ENCODE measurements at regions not wholly inside any gene's neighbourhood (a gene's known extent, or its start where the extent isn't known, plus 50 kb on each side); places are given as distances from the start of the nearest gene placed in this dataset.

DNA sequence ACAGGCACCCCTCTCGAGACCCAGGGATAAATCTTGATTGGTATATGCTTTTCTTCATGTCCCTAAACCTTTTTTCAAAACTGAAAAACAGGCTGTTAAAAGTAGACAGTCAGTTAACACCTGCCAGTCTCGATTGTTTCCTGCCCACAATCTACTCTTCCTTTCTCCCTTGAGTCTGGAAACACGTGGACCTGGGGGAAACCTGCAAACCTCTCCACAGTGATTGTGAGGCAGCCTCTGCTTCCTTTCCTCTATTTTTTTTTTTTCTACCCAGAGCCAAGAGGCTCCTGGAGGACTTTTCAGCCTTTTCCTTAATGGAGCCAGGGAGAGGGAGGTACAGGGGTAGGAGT, 69.4 kb upstream of the CLMP start:
- DNase-seq (no peak), ATAC-seq (no peak)
- H3K4me1 ChIP-seq (ENCODE audit: low read depth), result no peaks in the 10 kb centered on the region
- no peaks in the 10 kb centered on the region for H3K36me3 ChIP-seq (ENCODE audit: low read depth)
- TF ChIP-seq, protein P1, sequence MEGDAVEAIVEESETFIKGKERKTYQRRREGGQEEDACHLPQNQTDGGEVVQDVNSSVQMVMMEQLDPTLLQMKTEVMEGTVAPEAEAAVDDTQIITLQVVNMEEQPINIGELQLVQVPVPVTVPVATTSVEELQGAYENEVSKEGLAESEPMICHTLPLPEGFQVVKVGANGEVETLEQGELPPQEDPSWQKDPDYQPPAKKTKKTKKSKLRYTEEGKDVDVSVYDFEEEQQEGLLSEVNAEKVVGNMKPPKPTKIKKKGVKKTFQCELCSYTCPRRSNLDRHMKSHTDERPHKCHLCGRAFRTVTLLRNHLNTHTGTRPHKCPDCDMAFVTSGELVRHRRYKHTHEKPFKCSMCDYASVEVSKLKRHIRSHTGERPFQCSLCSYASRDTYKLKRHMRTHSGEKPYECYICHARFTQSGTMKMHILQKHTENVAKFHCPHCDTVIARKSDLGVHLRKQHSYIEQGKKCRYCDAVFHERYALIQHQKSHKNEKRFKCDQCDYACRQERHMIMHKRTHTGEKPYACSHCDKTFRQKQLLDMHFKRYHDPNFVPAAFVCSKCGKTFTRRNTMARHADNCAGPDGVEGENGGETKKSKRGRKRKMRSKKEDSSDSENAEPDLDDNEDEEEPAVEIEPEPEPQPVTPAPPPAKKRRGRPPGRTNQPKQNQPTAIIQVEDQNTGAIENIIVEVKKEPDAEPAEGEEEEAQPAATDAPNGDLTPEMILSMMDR (IDR thresholded peaks at IDR 0.05), result no peak
- no peak overlapping the region for H3K4me3 ChIP-seq
- no peaks in the 10 kb centered on the region for H3K9me3 ChIP-seq
- intact Hi-C loops (cut with DNase I, micrococcal nuclease), result no loop called here

DNA sequence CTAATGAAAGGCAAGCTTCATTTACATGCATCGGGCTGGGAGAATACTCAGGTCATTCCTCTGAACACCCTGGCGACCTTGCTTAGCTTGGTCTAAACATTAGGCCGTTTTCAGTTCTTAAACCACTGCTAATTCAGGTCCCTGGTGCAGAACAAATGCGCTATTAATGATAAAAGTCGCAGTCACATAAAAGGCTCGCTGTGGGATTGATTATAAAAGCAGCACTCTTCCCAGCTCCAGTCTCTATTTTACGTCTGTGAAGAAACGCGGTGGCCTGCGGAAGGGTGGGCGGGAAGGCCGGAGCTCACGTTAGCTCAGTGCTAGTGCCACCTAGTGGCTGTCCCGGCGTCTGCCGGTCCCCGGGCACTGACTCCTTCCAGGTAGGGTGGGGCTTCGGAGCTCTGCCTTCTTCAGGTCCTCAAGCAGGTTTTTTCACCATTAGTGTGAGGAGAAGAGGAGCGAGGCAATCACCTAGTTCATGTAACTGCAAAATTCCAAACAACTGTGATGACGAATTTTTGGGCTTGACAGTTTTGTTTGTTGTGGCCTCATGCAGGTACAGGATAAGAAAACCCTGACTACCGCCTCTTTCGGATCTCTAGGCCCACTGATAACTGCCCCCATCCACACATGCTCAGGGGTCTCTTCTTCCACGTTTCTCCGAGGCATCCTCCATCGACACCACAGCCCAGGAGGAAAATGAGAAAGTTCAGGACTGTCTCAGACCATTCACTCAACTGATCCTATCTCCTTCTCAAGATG, 66.5 kb upstream of the CLMP start:
- H3K4me1 ChIP-seq (ENCODE audit: low read depth), result no peaks in the 10 kb centered on the region
- H3K9me3 ChIP-seq, result no peaks in the 10 kb centered on the region
- DNase-seq, result peak; percentile 73 to 91 (median 87)
- TF ChIP-seq, protein P1 (IDR thresholded peaks at IDR 0.05), result peak; percentile 95
- H3K4me3 ChIP-seq, result no peak overlapping the region
- no peaks in the 10 kb centered on the region for H3K36me3 ChIP-seq (ENCODE audit: low read depth)
- ATAC-seq, result peak; percentile 95
- intact Hi-C loops (cut with DNase I, micrococcal nuclease), result no loop called here

DNA sequence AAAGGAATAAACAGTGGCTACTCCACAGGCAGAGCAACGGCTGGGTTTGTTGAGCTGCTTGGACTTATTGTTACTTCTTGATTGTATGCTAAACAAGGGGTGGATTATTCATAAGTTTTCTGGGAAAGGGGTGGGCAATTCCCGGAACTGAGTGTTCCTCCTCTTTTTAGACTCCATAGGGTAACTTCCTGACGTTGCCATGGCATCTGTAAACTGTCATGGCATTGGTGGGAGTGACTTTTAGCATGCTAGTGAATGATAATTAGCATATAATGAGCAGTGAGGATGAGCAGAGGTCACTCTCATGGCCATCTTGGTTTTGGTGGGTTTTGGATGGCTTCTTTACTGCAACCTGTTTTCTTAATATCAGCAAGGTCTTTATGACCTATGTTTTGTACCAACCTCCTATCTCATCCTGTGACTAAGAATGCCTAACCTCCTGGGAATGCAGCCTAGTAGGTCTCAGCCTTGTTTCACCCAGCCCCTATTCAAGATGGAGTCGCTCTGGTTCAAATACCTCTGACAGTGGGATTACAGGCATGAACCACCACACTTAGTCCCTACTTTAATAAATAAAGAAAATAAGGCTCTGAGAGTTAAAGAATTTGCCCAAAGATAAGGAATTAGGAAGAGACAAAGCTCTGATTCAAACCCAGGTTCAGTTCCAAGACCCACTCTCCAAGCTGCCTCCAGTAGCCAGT, 65.6 kb upstream of the CLMP start:
- ATAC-seq (no peak), DNase-seq (no peak)
- H3K9me3 ChIP-seq, result no peaks in the 10 kb centered on the region
- intact Hi-C loops (cut with DNase I, micrococcal nuclease), result no loop called here
- no peak overlapping the region for H3K4me3 ChIP-seq
- no peaks in the 10 kb centered on the region for H3K36me3 ChIP-seq (ENCODE audit: low read depth)
- H3K4me1 ChIP-seq (ENCODE audit: low read depth), result no peaks in the 10 kb centered on the region
- TF ChIP-seq, protein P1 (IDR thresholded peaks at IDR 0.05), result no peak

DNA sequence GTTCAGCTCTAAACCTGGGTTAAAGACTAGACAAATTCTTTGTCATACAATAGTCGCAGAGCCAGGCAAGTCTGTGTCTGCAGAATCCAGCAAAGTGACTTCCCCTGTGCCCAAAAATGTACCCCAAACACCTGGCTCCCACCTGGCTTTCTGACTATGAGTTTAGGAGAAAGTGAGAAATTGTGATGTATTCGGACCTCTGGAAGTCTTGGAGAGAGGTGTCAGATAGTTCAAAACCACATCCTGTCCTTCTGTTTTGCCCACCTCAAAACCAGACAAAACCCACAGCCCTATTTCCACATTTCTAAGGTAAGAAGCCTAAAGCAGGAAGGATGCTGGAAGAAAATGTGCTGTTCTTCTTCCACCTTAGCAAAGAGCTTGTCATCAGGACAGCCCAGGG, 63.8 kb upstream of the CLMP start:
- H3K4me3 ChIP-seq, result no peak overlapping the region
- no peaks in the 10 kb centered on the region for H3K9me3 ChIP-seq
- ATAC-seq (no peak), DNase-seq (no peak)
- TF ChIP-seq, protein P1 (IDR thresholded peaks at IDR 0.05), result no peak
- no peaks in the 10 kb centered on the region for H3K4me1 ChIP-seq (ENCODE audit: low read depth)
- H3K36me3 ChIP-seq (ENCODE audit: low read depth), result no peaks in the 10 kb centered on the region
- intact Hi-C loops (cut with DNase I, micrococcal nuclease), result no loop called here

DNA sequence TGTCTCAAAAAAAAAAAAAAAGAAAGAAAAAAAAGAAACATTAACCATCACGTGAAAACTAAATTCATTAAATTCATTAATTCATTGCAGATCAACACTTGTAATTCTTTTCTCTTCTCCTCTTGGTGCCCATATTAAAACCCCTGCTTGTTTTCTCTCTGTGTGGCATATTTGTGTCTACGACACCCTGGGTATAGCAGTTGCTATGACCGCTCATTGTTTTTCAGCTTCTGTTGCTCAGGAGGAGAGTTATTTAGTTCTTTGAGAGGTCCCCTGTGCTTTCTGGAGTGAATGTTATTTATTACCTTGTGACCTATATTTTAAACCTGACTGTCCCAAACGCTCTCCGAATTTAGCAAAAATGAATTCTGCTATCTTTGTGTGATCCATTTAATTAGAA, 62.3 kb upstream of the CLMP start:
- ATAC-seq, result no peak

More for the DNA sequence above, 62.3 kb upstream of the CLMP start:
- H3K4me3 ChIP-seq, result no peak overlapping the region
- DNase-seq, result no peak
- H3K4me1 ChIP-seq (ENCODE audit: low read depth), result no peaks in the 10 kb centered on the region
- TF ChIP-seq, protein P1 (IDR thresholded peaks at IDR 0.05), result no peak
- H3K9me3 ChIP-seq, result no peaks in the 10 kb centered on the region
- intact Hi-C loops (cut with DNase I, micrococcal nuclease), result no loop called here
- H3K36me3 ChIP-seq (ENCODE audit: low read depth), result no peaks in the 10 kb centered on the region

Measured in mucosa of descending colon (tissue), 3 donors.